GM23338 (cell line): ENCODE measurements at regions not wholly inside any gene's neighbourhood (a gene's known extent, or its start where the extent isn't known, plus 50 kb on each side); places are given as distances from the start of the nearest gene placed in this dataset.

ENCODE experiments used
- CREB1 ChIP-seq: fragments of 250-450 bp; sonication (Bioruptor Pico); IDR thresholded peaks from 2 replicates; pipeline ENCODE4 v1.5.0; 2020; ENCODE audit warnings: low read depth, mild to moderate bottlenecking, moderate library complexity
- CTCF ChIP-seq, 2 experiments: fragments of 200-600 bp in 1 of 2; sonication (generic) in 1 of 2; conservative IDR thresholded peaks; 2 replicates each; pipeline versions ENCODE4 v1.5.1 to v1.6.1; 2016 to 2017; ENCODE audit warnings: antibody characterized with exemption in 2 of 2, low read depth in 2 of 2, mild to moderate bottlenecking in 2 of 2, moderate library complexity in 1 of 2
- ETS1 ChIP-seq: IDR thresholded peaks from 2 replicates; pipeline ENCODE4 v1.6.1; 2016; ENCODE audit warnings: antibody characterized with exemption
- EZH2 ChIP-seq: fragments of 200-600 bp; sonication (generic); IDR thresholded peaks from one replicate; pipeline ENCODE4 v1.8.0; 2017; ENCODE audit warnings: antibody characterized with exemption, mild to moderate bottlenecking, low read depth; ENCODE audit not compliant: unreplicated experiment
- EZH2phosphoT487 ChIP-seq: fragments of 200-600 bp; sonication (generic); IDR thresholded peaks from one replicate; pipeline ENCODE4 v1.8.1; 2018; ENCODE audit warnings: antibody characterized with exemption; ENCODE audit not compliant: unreplicated experiment
- NANOG ChIP-seq: IDR thresholded peaks from 2 replicates; pipeline ENCODE4 v1.6.1; 2016; ENCODE audit warnings: antibody characterized with exemption, borderline replicate concordance
- POLR2AphosphoS5 ChIP-seq: IDR thresholded peaks from 2 replicates; pipeline ENCODE4 v1.6.1; 2016; ENCODE audit warnings: antibody characterized with exemption, low read depth
- REST ChIP-seq: IDR thresholded peaks from one replicate; pipeline ENCODE4 v1.6.1; 2018; ENCODE audit warnings: antibody characterized with exemption; ENCODE audit not compliant: unreplicated experiment
- ZNF331 ChIP-seq: fragments of 250-450 bp; sonication (Bioruptor Pico); IDR thresholded peaks from 2 replicates; pipeline ENCODE4 v1.5.0; 2020; ENCODE audit warnings: low read depth, mild to moderate bottlenecking, moderate library complexity
- ZNF462 ChIP-seq: fragments of 250-450 bp; sonication (Bioruptor Pico); IDR thresholded peaks from 2 replicates; pipeline ENCODE4 v1.5.0; 2020; ENCODE audit warnings: mild to moderate bottlenecking, moderate library complexity

DNA sequence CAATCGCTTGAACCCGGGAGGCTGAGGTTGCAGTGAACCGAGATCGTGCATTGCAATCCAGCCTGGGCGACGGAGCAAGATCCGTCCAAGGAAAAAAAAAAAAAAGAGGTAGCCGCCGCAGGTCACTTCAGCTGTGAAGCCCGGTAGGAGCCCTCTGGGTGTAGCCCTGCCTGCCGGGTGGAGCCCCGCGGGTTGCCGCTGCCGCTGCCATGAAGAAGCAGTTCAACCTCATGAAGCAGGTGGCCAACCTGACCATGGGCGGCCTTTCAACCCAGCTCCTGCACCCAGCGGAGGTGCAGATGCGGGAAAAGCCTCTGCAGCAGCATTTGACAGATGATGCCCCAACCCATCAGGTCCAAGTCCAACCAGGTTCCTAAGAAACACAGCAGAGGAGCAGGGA lies 219.5 kb upstream of the SLC39A10 start:
- TF ChIP-seq CREB1 (CRISPR knock-in tag) (no peak), CTCF (conservative IDR thresholded peaks at IDR 0.05; ENCODE audit: low read depth in 2 of 2) (no peak), EZH2 (no peak), ETS1 (no peak), EZH2phosphoT487 (no peak), REST (no peak), POLR2AphosphoS5 (no peak), ZNF331 (no peak), NANOG (no peak), ZNF462 (CRISPR knock-in tag) (no peak)
